ENCODE measurements at regions not wholly inside any gene's neighbourhood (a gene's known extent, or its start where the extent isn't known, plus 50 kb on each side); places are given as distances from the start of the nearest gene placed in this dataset.

- Histone ChIP-seq H4K8ac (ENCODE audit: low read depth in 2 of 2, low read length in 2 of 2) (no peak overlapping the region), H3K23ac (ENCODE audit: low read depth, low read length) (no peak overlapping the region), H2AFZ (replicated peaks; ENCODE audit: low read length, poor library complexity) (no peak overlapping the region), H3K9ac (ENCODE audit: low read depth, low read length) (no peak overlapping the region), H3K79me1 (ENCODE audit: low read depth in 1 of 2, low read length in 2 of 2) (no peaks in the 10 kb centered on the region), H3K4me1 (ENCODE audit: control insufficient read depth, insufficient read depth, low read length) (no peaks in the 10 kb centered on the region), H2BK15ac (ENCODE audit: low read depth, low read length) (no peak overlapping the region), H3K56ac (ENCODE audit: extremely low read depth, insufficient read depth, low read length) (no peak overlapping the region), H3K27me3 (ENCODE audit: control insufficient read depth, insufficient read depth, low read length) (peaks cover 7% of the 10 kb centered on the region), H4K91ac (ENCODE audit: insufficient read depth, low read depth, low read length) (no peak overlapping the region), H3K4me2 (ENCODE audit: low read depth, low read length) (no peak overlapping the region), H3K27ac (ENCODE audit: insufficient read depth, low read length) (no peak overlapping the region), H3K4ac (ENCODE audit: low read depth, low read length) (no peak overlapping the region), H3K18ac (ENCODE audit: low read depth, low read length) (no peak overlapping the region), H3K9me1 (ENCODE audit: insufficient read depth, low read length) (no peaks in the 10 kb centered on the region), H2AK5ac (ENCODE audit: low read depth, low read length) (no peak overlapping the region), H4K20me1 (ENCODE audit: insufficient read depth, low read length) (no peaks in the 10 kb centered on the region), H2BK5ac (ENCODE audit: low read depth, low read length, poor library complexity, severe bottlenecking) (no peak overlapping the region), H3K4me3 (ENCODE audit: insufficient read depth, low read depth, low read length) (no peak overlapping the region), H3K9me3 (ENCODE audit: control insufficient read depth, insufficient read depth, low read length) (no peaks in the 10 kb centered on the region; the same call in 1 of the 2 replicates), H2BK120ac (ENCODE audit: low read depth, low read length) (no peak overlapping the region), H3K36me3 (ENCODE audit: control insufficient read depth, insufficient read depth, low read length) (no peaks in the 10 kb centered on the region), H4K5ac (ENCODE audit: low read depth, low read length) (no peak overlapping the region), H2AK9ac (replicated peaks; ENCODE audit: low read depth, low read length, poor library complexity) (no peak overlapping the region), H2BK20ac (ENCODE audit: low read depth, low read length) (no peak overlapping the region), H3K14ac (replicated peaks; ENCODE audit: low read depth, low read length) (no peak overlapping the region)
- no peak for ATAC-seq (ENCODE audit: low read depth)
- CTCF ChIA-PET, result no interaction called here
- in situ Hi-C loops (cut with MboI; ENCODE audit: low sequenced_read_pairs), result no loop called here
- dilution Hi-C loops (cut with HindIII; ENCODE audit: low sequenced_read_pairs, unreplicated experiment), result no loop called here
- no peak for DNase-seq
- intact Hi-C loops (cut with micrococcal nuclease), result no loop called here
- no TSS peak for BruUV-seq (replicated peaks)
- TF ChIP-seq ELK1 (IDR thresholded peaks at IDR 0.05; ENCODE audit: borderline replicate concordance, low read depth, low read length), result no peak
- TF ChIP-seq RCOR1 (IDR thresholded peaks at IDR 0.05; ENCODE audit: insufficient replicate concordance, low read length), result no peak
- TF ChIP-seq MAFK (IDR thresholded peaks at IDR 0.05; ENCODE audit: low read depth, low read length), result no peak
- TF ChIP-seq NFE2L2 (IDR thresholded peaks at IDR 0.05; ENCODE audit: low read depth, low read length), result no peak
- no peak for TF ChIP-seq CEBPB (IDR thresholded peaks at IDR 0.05; ENCODE audit: low read depth, low read length)
- no peak for TF ChIP-seq POLR2A (IDR thresholded peaks at IDR 0.05; ENCODE audit: low read depth, low read length)
- TF ChIP-seq USF2 (IDR thresholded peaks at IDR 0.05; ENCODE audit: low read depth, low read length), result no peak
- TF ChIP-seq CHD1 (IDR thresholded peaks at IDR 0.05; ENCODE audit: low read depth, low read length), result no peak
- TF ChIP-seq BHLHE40 (IDR thresholded peaks at IDR 0.05; ENCODE audit: low read depth, low read length), result no peak
- no CpG with 5 or more reads among the region's 1 CpG for WGBS, 2 experiments (ENCODE audit: extremely low coverage in 2 of 2, insufficient read length in 1 of 2)
- POLR2A ChIA-PET (ENCODE audit: unreplicated experiment), result no interaction called here
Observed at GRCh38 chr1:167166690-167167075, 54.0 kb upstream of the POU2F1 start.
